Stimulated activated effector memory CD8-positive, alpha-beta T cell treated with anti-CD3 and anti-CD28 coated beads, Interleukin-12 subunit alpha, Interleukin-12 subunit beta, amount 100 ng/mL, for 72 hours (primary cell): ENCODE measurements at regions not wholly inside any gene's neighbourhood (a gene's known extent, or its start where the extent isn't known, plus 50 kb on each side); places are given as distances from the start of the nearest gene placed in this dataset.

Experiments
- ATAC-seq: fragments of 150-1000 bp; cut with Tn5 transposase; 2 replicates; pipeline ENCODE4 v1.10.0; 2021
- DNase-seq, 2 donors: peaks; one replicate each; pipeline ENCODE4 v3.0.0; 2021 to 2022; ENCODE audit warnings: low spot score in 2 of 2
- H3K27ac Mint-ChIP-seq: one replicate; pipeline ENCODE4 v1.8.0; 2022; ENCODE audit warnings: mild to moderate bottlenecking, mixed read lengths
- H3K36me3 Mint-ChIP-seq: one replicate; pipeline ENCODE4 v1.8.0; 2022; ENCODE audit warnings: mild to moderate bottlenecking, mixed read lengths
- H3K4me1 Mint-ChIP-seq: one replicate; pipeline ENCODE4 v1.8.0; 2022; ENCODE audit warnings: mixed read lengths
- H3K4me3 Mint-ChIP-seq: one replicate; pipeline ENCODE4 v1.8.0; 2022; ENCODE audit warnings: mild to moderate bottlenecking, mixed read lengths
- H3K9me3 Mint-ChIP-seq: one replicate; pipeline ENCODE4 v1.8.0; 2022; ENCODE audit warnings: mixed read lengths

DNA sequence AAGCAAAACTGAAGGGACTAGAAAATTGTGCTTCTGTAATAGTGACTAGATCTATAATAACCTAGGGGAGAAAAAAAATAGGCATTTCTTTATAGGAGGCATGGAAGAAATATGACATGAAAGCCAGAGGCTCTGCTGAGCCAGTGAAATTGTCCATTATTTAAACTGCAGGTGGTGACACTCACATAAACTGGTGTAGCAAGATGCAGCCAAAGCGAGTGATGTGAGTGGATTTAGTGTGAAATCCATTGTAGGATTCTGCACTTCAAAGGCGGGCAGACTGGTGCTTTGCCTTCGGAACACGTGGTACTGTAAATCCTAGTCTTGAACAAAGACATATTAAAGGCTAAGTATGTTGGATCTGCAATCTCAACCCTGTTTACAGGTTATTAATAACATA lies 361.9 kb downstream of the TBC1D4 start:
- no peaks in the 10 kb centered on the region for H3K36me3 Mint-ChIP-seq
- DNase-seq, result no peak
- no peak overlapping the region for H3K4me3 Mint-ChIP-seq
- H3K27ac Mint-ChIP-seq, result no peak overlapping the region
- no peaks in the 10 kb centered on the region for H3K4me1 Mint-ChIP-seq
- H3K9me3 Mint-ChIP-seq, result no peaks in the 10 kb centered on the region
- no peak for ATAC-seq

DNA sequence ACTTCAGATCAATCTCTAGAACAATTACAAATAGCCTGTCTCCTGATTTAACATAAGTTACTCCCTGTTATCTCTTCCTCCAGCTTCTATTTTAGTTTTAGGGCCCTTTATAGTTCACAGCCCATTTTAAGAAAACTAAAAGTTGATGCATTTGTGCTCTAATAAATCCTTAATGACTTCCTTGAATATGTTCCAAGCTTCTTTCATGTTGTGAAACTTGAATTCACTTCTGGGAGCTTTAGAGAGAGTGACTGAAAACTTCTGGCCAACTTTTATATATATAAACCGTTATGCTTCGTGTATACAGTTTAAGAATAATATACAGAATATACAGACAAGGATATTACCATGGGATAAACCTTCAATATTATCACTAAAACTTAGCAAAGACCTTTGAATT lies 366.8 kb downstream of the TBC1D4 start:
- DNase-seq, result no peak
- ATAC-seq, result no peak
- Mint-ChIP-seq H3K4me1 (no peaks in the 10 kb centered on the region), H3K4me3 (no peak overlapping the region), H3K36me3 (no peaks in the 10 kb centered on the region), H3K9me3 (no peaks in the 10 kb centered on the region), H3K27ac (no peak overlapping the region)

DNA sequence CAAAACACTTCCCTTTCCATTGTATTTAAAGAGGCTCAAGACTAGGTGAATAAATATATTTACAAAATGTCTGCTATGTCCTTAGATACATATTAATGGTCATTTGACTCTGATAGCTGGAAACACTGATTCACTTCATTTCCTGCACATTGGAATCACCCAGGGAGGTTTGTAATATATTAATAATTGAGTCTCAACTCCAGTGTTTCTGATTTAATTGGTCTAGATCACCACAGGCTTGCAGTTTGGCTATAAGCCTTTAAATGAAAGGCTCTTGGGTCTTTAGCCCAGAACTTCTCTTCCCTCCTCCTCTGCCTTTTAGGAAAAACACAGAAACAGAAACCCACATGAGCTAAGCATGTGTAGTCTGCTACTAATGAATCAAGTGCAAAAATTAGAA lies 378.0 kb downstream of the TBC1D4 start:
- DNase-seq, result no peak
- no peaks in the 10 kb centered on the region for H3K9me3 Mint-ChIP-seq
- H3K4me3 Mint-ChIP-seq, result no peak overlapping the region
- H3K27ac Mint-ChIP-seq, result no peak overlapping the region
- no peaks in the 10 kb centered on the region for H3K4me1 Mint-ChIP-seq
- no peak for ATAC-seq
- H3K36me3 Mint-ChIP-seq, result no peaks in the 10 kb centered on the region

DNA sequence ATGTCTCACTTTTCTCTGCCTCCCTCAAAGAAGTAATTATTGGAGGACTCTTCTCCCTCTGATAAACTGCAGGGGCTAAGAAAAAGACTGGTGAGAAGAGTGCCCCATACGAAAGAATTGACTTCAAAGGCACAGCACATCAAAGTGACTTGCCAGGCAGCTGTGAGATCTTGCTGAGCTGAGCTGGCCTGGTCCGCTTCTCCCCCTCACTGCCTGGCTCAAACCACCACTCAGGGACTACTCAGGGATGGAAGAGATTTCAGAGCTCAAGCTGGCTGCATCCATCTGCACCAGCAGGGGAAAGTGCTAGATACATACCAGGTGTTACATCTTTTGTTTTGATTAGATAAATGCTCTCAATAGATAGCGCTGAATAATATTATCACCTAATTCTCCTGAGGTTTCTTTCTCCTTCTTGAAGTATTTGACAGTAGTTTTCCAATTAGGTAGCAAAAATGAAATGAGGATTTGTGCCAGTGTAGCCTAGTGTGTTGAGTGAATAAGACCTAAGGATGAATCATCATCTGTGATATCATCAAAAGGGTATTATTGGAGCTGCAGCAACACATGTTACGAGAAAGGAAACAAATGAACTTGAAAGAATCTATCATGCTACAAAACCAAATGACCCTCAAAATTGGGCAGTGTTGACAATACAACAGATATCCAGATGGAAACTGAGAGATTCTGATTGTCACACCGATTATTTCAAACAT lies 379.8 kb downstream of the TBC1D4 start:
- no peaks in the 10 kb centered on the region for H3K36me3 Mint-ChIP-seq
- ATAC-seq (no peak), DNase-seq (no peak)
- no peaks in the 10 kb centered on the region for H3K9me3 Mint-ChIP-seq
- no peak overlapping the region for H3K4me3 Mint-ChIP-seq
- H3K27ac Mint-ChIP-seq, result no peak overlapping the region
- no peaks in the 10 kb centered on the region for H3K4me1 Mint-ChIP-seq

DNA sequence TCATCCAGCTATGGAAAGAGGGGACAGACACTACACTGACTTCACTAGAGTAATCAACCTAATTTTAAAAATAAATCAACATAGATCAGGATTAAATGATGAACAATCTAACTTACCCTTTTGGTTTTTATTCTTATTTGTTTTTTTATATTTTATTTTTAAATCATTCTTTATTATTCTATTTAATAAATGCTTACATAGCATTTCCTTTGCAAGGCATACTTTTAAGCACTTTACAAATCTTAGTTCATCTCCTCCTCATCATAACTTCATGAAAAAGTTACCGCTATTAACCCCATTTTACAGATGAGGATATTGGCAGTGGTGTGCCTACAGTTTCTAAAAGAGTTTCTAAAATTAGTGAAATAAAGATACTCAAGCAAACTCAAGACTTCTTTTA lies 380.6 kb downstream of the TBC1D4 start:
- ATAC-seq, result no peak
- DNase-seq, result no peak
- Mint-ChIP-seq H3K36me3 (no peaks in the 10 kb centered on the region), H3K27ac (no peak overlapping the region), H3K9me3 (no peaks in the 10 kb centered on the region), H3K4me1 (no peaks in the 10 kb centered on the region), H3K4me3 (no peak overlapping the region)

GRCh38 chr13:75092143-75092542 lies 389.8 kb downstream of the TBC1D4 start:
- no peak for ATAC-seq
- no peaks in the 10 kb centered on the region for H3K4me1 Mint-ChIP-seq
- H3K9me3 Mint-ChIP-seq, result no peaks in the 10 kb centered on the region
- no peak for DNase-seq
- H3K36me3 Mint-ChIP-seq, result no peaks in the 10 kb centered on the region
- H3K27ac Mint-ChIP-seq, result no peak overlapping the region
- H3K4me3 Mint-ChIP-seq, result no peak overlapping the region

- Mint-ChIP-seq H3K9me3 (no peaks in the 10 kb centered on the region), H3K36me3 (no peaks in the 10 kb centered on the region), H3K27ac (no peak overlapping the region), H3K4me1 (no peaks in the 10 kb centered on the region), H3K4me3 (no peak overlapping the region)
- ATAC-seq (no peak), DNase-seq (no peak)
Observed at GRCh38 chr13:75091718-75092117, 390.3 kb downstream of the TBC1D4 start.

- ATAC-seq, result no peak
- no peaks in the 10 kb centered on the region for H3K9me3 Mint-ChIP-seq
- H3K36me3 Mint-ChIP-seq, result no peaks in the 10 kb centered on the region
Observed at GRCh38 chr13:75090872-75091615, 390.9 kb downstream of the TBC1D4 start.

GRCh38 chr13:75088915-75089314 lies 393.1 kb downstream of the TBC1D4 start:
- ATAC-seq, result no peak
- DNase-seq, result no peak
- Mint-ChIP-seq H3K4me1 (no peaks in the 10 kb centered on the region), H3K27ac (no peak overlapping the region), H3K36me3 (no peaks in the 10 kb centered on the region), H3K9me3 (no peaks in the 10 kb centered on the region), H3K4me3 (no peak overlapping the region)

More at GRCh38 chr13:75090872-75091615, 390.9 kb downstream of the TBC1D4 start:
- Mint-ChIP-seq H3K27ac (no peak overlapping the region), H3K4me1 (no peaks in the 10 kb centered on the region), H3K4me3 (no peak overlapping the region)
- no peak for DNase-seq

DNA sequence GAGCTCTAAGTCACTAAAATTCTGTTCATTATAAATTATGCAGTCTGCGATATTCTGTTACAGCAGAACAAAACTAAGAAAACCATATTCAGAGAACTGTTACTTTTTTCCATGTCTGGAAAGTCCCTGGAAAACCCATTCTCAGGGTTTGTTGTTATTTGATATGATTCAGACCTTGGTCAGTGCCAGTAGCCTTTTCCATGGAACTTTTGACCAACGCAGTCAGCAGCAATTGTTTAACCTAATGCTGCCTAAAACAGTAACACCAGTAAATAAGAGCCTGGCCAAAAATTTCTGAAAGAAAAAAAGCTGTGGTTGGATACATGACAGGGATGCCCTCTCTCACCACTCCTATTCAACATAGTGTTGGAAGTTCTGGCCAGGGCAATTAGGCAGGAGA lies 402.7 kb downstream of the TBC1D4 start:
- no peak for DNase-seq

DNA sequence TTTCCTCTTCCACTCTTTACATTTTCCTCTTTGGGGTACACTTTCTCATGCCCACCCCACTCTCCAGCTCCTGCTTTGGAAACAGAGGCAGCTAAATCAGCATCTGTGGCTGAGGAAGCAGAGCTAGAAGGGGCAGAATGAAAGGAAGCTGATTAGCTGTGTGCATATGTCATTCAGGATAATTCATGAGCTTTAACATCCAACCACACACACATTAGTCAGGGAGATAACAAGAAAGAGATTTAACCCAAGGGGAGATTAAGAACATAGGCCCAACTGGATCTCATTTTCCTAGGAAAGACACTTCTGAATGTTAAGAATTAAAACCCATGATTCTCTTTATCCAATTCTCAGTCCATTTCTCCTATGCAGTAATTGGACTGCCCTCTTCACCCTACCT lies 405.5 kb downstream of the TBC1D4 start:
- H3K36me3 Mint-ChIP-seq, result no peaks in the 10 kb centered on the region
- DNase-seq, result no peak
- no peak overlapping the region for H3K27ac Mint-ChIP-seq
- H3K4me3 Mint-ChIP-seq, result no peak overlapping the region
- H3K9me3 Mint-ChIP-seq, result no peaks in the 10 kb centered on the region
- ATAC-seq, result no peak
- H3K4me1 Mint-ChIP-seq, result no peaks in the 10 kb centered on the region

More for the DNA sequence above, 402.7 kb downstream of the TBC1D4 start:
- Mint-ChIP-seq H3K9me3 (no peaks in the 10 kb centered on the region), H3K27ac (no peak overlapping the region), H3K4me3 (no peak overlapping the region), H3K36me3 (no peaks in the 10 kb centered on the region), H3K4me1 (no peaks in the 10 kb centered on the region)
- ATAC-seq, result no peak

DNA sequence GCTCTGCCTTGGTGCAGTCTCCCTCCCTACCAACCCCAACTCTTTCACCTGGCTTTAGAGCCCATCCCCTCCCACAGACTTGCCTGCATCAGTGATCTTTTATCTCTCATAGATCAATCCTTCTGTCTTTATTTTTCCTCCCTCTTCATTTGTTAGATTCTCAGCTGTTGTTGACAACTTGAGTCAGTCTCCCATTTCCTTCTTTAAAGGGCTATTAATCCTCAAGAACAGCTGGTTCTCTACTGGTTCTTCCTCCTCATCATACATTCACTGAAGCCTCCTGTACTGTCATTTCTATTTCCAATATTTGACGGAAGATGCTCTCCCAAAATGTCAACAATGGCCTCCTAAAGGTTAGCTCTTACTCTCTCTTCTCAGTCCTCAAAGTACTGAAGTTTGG lies 408.2 kb downstream of the TBC1D4 start:
- ATAC-seq (no peak), DNase-seq (no peak)
- Mint-ChIP-seq H3K4me1 (no peaks in the 10 kb centered on the region), H3K4me3 (no peak overlapping the region), H3K9me3 (no peaks in the 10 kb centered on the region), H3K27ac (no peak overlapping the region), H3K36me3 (no peaks in the 10 kb centered on the region)

DNA sequence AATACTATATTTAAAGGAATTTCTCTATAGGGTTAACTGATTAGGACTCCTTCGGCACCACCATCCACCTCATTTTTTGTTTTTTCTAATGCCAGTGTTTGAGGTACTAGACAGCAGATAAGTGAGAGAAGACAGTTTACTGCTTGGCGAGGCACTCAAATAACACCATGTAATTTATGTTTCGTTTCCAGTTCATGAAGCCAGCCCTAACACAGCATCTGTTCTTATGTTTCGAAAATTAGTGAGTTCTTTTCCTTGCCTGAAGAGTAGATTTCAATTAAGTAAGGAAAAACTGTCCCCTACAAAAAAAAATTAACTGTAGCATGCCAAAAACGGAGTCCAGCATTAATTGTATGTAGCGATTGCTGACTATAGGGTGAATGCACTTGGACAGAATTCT lies 409.1 kb downstream of the TBC1D4 start:
- ATAC-seq (no peak), DNase-seq (no peak)
- H3K36me3 Mint-ChIP-seq, result no peaks in the 10 kb centered on the region
- H3K4me1 Mint-ChIP-seq, result no peaks in the 10 kb centered on the region
- no peaks in the 10 kb centered on the region for H3K9me3 Mint-ChIP-seq
- no peak overlapping the region for H3K27ac Mint-ChIP-seq
- H3K4me3 Mint-ChIP-seq, result no peak overlapping the region

- DNase-seq, result no peak
- Mint-ChIP-seq H3K4me1 (no peaks in the 10 kb centered on the region), H3K4me3 (no peak overlapping the region), H3K36me3 (no peaks in the 10 kb centered on the region), H3K27ac (no peak overlapping the region), H3K9me3 (no peaks in the 10 kb centered on the region)
- no peak for ATAC-seq
Observed at GRCh38 chr13:75072368-75072767, 409.6 kb downstream of the TBC1D4 start.

DNA sequence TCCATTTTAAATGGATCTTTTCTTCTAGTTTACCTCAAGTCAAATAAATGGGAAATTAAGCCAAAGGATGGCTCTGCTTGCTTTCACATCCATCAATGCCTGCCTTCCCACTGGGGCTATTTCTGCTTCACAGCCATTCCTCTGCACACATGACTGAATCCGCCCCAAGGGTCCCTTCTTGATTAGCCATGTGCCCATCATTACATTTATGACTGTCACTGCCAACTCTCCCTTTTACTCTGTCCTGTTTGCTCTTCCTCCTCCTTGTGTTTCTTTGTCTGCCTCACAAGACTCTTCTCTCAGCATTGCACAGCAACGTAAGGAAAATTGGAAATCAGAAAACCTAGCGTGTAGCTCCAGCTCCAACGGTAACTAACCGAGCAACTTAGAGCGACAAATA lies 410.2 kb downstream of the TBC1D4 start:
- Mint-ChIP-seq H3K9me3 (no peaks in the 10 kb centered on the region), H3K27ac (no peak overlapping the region), H3K4me3 (no peak overlapping the region), H3K4me1 (no peaks in the 10 kb centered on the region), H3K36me3 (no peaks in the 10 kb centered on the region)
- no peak for ATAC-seq
- DNase-seq, result no peak

- Mint-ChIP-seq H3K4me1 (no peaks in the 10 kb centered on the region), H3K9me3 (no peaks in the 10 kb centered on the region), H3K27ac (no peak overlapping the region), H3K36me3 (no peaks in the 10 kb centered on the region), H3K4me3 (no peak overlapping the region)
- DNase-seq (no peak), ATAC-seq (no peak)
Observed at GRCh38 chr13:75071395-75071794, 410.6 kb downstream of the TBC1D4 start.
